GM18520 (cell line): ENCODE measurements at regions not wholly inside any gene's neighbourhood (a gene's known extent, or its start where the extent isn't known, plus 50 kb on each side); places are given as distances from the start of the nearest gene placed in this dataset.
"Not testable (repeated sequence)": the region's sequence is repeated elsewhere in the genome, so short reads cannot be mapped to it uniquely, and the experiment has no call there.

Source experiments
- ATAC-seq: cut with Tn5 transposase; IDR thresholded peaks from one replicate; pipeline ENCODE4 v1.9.1; 2021; ENCODE audit not compliant: unreplicated experiment

GRCh38 chr4:112708772-112709171 lies 71.8 kb downstream of the LARP7 start:
- ATAC-seq, result no peak

DNA sequence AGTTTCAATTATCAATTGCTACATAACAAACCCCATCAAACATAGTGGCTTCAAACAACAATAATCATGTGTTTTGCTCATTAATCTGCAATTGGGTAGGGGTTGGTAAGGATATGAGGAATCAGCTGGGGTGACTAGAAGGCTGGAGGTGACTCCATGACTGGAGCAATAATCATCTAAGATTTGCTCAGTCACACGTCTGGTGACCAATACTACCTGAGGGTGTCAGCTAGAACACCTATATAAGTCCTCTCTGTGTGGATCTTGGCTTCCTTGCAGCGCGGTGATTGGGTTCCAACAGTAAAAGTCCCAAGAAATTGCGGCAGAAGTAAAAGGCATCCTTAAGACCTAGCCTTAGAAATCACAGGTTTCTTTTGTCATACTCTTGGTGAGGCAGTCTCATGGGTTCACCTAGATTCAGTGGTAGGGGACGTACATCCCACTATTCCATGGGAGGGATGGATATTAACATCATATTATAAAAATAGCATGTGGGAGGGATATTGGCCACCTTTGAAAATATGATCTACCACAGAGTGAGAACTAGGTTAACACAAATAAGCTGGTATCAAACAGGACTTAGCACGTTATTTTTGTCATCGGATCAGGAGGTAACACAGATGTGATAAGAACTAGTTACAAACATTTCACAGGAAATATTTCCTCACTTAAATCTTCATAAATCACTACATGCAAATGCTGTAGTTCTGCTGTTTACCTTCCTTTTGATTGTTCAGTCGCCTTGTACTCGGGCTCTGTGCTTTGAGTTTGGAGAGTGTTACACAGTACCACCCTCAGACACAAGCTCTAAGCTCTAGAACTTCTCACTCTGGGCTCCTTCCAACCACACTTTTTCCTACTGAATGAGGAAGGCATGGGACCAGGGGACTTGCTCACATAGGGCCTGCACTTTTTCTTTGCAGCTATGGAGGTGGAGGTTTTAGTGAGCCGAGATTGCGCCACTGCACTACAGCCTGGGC lies 78.3 kb downstream of the LARP7 start:
- no peak for ATAC-seq

GRCh38 chr4:112717856-112718255 lies 80.9 kb downstream of the LARP7 start:
- ATAC-seq, result no peak

GRCh38 chr4:112721627-112722026 lies 84.7 kb downstream of the LARP7 start:
- ATAC-seq, result no peak

DNA sequence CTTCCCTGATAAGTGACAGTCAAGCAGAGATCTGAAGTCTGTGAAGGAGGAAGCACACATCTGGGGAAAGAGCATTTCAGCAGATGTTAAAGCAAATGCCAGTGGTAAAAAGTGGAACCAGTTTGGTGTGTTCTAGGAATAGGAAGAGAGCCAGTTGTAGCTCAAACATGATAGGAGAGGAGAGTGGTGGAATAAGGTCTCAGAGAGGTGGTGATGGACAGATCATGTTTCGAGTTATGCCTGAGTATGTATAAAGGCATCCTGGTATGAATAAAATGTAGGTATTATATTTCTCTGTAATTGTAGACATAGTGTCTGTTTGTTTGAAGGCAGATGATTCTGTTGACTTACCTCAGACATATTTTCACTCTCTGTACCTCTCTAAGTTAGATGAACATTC lies 89.1 kb downstream of the LARP7 start:
- ATAC-seq, result no peak

DNA sequence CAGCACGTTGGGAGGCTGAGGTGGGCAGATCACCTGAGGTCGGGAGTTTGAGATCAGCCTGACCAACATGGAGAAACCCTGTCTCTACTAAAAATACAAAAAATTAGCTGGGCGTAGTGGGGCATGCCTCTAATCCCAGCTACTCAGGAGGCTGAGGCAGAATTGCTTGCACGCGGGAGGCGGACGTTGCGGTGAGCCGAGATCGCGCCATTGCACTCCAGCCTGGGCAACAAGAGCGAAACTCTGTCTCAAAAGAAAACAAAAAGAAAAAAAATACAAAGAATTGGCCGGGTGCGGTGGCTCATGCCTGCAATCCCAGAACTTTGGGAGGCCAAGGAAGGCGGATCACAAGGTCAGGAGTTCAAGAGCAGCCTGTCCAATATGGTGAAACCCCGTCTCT lies 90.8 kb downstream of the LARP7 start:
- ATAC-seq, result not testable (repeated sequence)

- no peak for ATAC-seq
These were observed 94.8 kb downstream of the LARP7 start for GRCh38 chr4:112731715-112732114.

- ATAC-seq, result no peak
These were observed 95.2 kb downstream of the LARP7 start for GRCh38 chr4:112732142-112732541.

- peak; percentile 64 for ATAC-seq
These were observed 98.6 kb downstream of the LARP7 start for GRCh38 chr4:112735474-112735951.

GRCh38 chr4:112736718-112737135 lies 99.8 kb downstream of the LARP7 start:
- peak; percentile 29 for ATAC-seq

- ATAC-seq, result no peak
These were observed 102.5 kb downstream of the LARP7 start for GRCh38 chr4:112739442-112739841.

GRCh38 chr4:112747036-112747435 lies 110.1 kb downstream of the LARP7 start:
- no peak for ATAC-seq

- no peak for ATAC-seq
These were observed 111.5 kb downstream of the LARP7 start for GRCh38 chr4:112748352-112748878.

DNA sequence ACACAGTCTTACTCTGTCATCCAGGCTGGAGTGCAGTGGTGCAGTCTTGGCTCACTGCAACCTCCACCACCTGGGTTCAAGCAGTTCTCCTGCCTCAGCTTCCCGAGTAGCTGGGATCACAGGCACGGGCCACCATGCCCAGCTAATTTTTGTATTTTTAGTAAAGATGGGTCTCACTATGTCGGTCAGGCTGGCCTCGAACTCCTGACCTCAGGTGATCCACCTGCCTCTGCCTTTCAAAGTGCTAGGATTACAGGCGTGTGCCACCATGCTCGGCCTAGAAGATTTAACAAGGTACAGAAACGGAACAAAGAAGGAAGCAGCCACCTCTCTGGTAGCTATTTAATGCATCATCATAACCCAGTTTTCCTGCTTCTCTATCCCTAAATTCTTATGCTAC lies 113.8 kb downstream of the LARP7 start:
- not testable (repeated sequence) for ATAC-seq

DNA sequence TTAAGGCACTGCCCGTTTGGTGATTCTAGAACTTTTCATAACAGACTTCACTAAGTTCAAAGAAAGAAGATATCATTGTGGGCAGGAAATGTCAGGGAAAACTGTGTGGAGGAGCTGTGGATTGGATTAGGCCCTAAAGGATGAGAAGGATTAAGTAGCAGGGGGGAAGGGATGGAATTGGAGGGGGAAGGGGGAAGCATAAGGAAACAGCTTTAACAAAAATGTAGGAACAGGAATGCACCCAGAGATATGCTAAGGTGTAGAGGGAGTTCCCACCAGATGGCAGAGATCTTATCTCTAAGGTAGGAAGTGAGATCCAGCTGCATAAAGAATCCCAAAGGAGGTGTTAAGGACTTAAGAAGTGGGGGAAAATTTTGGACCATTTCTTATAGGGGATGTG lies 114.5 kb downstream of the LARP7 start:
- no peak for ATAC-seq

GRCh38 chr4:112752061-112752460 lies 115.1 kb downstream of the LARP7 start:
- ATAC-seq, result no peak

DNA sequence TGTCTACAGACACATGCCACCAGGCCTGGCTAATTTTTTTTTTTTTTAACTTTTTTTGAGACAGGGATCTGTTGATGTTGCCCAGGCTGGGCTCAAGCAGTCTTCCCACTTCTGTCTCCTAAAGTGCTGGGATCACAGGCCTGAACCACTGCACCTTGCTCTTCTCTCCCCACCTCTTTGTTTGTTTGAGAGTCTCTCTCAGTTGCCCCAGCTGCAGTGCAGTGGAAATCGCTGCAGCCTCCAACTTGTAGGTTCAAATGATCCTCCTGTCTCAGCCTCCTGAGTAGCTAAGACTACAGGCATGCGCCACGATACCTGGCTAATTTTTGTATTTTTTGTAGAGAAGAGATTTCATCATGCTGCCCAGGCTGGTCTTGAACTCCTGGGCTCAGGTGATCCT lies 115.6 kb downstream of the LARP7 start:
- ATAC-seq, result no peak

DNA sequence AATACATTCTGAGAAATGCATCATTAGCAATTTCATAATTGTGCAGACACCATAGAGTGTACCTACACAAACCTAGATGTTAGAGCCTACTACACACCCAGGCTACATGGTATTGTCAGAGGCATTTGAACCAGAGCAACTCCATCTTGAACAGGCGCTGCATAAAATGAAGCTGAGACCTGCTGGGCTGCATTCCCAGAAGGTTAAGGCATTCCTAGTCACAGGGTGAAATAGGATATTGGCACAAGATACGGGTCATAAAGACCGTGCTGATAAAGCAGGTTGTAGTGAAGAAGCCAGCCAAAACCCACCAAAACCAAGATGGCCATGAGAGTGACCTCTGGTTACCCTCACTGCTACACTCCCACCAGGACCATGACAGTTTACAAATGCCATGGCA lies 116.4 kb downstream of the LARP7 start:
- no peak for ATAC-seq

DNA sequence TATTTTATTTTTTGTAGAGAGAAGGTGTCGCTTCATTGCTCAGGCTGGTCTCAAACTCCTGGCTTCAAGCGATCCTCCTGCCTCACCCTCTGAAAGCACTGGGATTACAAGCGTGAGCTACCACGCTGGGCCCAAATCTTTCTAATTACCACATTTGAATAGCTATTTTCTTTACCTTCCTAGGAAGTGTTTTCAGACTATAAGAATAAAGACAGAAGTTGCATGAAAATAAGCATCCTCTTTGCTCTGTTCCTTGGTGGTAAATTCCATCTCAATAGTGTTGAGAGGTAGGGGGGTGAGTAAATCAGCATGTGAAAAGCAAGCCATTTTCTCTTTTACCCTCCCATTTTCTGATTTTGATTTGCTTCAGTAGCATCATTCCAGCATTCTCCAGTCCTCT lies 122.4 kb downstream of the LARP7 start:
- no peak for ATAC-seq

GRCh38 chr4:112765317-112765974 lies 128.5 kb downstream of the LARP7 start:
- no peak for ATAC-seq

DNA sequence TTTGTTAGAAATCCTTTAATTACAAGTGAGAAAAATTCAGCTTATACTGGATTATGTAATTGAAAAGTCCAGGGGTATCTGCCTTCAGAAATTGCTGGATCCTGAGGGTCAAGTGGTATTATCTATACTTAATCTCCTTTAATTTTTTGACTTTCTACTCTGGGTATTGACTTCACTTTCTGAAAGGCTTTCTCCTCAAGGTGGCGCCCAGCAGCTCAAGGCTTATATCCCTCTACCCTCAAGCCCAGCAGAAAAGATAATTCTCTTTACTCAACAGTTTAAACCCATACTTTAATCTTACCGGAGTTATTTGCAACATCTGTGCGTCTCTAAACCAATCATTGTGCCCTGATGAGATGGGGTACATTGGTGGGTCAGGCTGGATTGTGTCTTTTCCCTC lies 129.5 kb downstream of the LARP7 start:
- no peak for ATAC-seq

DNA sequence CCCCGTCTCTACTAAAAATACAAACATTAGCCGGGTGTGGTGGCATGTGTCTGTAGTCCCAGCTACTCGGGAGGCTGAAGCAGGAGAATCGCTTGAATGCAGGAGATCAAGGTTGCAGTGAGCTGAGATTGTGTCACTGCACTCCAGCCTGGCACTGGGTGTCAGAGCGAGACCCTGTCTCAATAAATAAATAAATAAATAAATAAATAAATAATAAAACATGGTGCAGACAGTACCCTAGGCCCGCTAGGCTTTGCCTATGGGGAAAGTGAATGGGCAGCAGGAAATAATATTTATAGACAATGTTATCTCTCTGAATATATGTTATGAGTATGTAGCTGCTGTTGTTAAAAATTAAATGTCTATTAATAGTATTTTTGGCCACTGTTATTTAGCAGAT lies 130.4 kb downstream of the LARP7 start:
- no peak for ATAC-seq
